Posterior vena cava (tissue), 2 donors: ENCODE measurements at regions not wholly inside any gene's neighbourhood (a gene's known extent, or its start where the extent isn't known, plus 50 kb on each side); places are given as distances from the start of the nearest gene placed in this dataset.

ENCODE experiments used
- DNase-seq: peaks from one replicate; pipeline ENCODE4 v3.0.0-alpha.2; 2020; ENCODE audit warnings: low spot score
- intact Hi-C, 2 donors: fragments of 100-400 bp; cut with DNase I; formaldehyde crosslinking; loops; one replicate each; pipeline versions ENCODE4 v1.14.1 to v1.14.2; 2022 to 2023
- donor health status: DM: yes; HTN: yes; CAD: no.
- donor health status: DM: yes; HTN: yes; CAD: no.

GRCh38 chr10:61000769-61001730 lies 57.1 kb upstream of the RHOBTB1 start:
- DNase-seq: no peak
- intact Hi-C loops: no loop called here

DNA sequence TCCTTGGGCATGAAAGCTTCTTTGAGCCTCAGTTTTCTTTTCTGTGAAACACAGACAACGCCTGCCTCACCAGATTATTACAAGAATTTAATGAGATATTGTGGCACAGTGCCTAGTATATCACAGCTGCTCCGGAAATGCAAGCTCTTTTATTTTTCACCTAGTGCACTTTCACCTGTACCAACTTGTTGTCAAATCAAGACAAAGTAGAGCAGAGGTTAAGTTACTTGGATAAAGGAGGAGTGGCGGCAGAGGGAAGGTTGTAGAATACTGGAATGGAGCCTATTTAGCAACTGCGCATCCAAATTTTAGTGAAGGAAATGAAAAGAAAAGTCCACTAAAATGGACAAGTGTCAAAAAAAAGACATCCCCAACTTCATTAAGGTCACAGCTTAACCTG lies 54.9 kb upstream of the RHOBTB1 start:
- intact Hi-C loops: no loop called here
- DNase-seq: no peak

DNA sequence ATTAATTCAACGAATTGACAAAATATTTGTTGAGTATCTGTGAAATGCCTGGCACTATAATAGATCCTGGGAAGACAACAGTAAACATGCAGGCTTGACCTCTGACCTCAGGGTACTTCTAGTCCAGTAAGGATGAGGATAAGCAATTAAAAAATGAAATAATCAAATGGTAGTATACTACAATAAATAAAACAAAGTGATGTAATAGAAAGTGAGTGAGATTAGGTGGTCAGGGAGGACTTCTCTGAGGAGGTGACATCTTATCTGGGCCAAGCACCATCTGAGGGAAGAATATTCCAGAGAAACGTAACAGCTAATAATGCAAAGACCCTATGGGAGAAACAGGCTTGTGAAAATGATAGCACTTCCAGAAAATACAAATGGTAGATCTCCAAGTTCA lies 50.1 kb upstream of the RHOBTB1 start:
- intact Hi-C loops: no loop called here
- DNase-seq: no peak
